GM18951 (cell line): ENCODE measurements at regions not wholly inside any gene's neighbourhood (a gene's known extent, or its start where the extent isn't known, plus 50 kb on each side); places are given as distances from the start of the nearest gene placed in this dataset.
"Not testable (repeated sequence)": the region's sequence is repeated elsewhere in the genome, so short reads cannot be mapped to it uniquely, and the experiment has no call there.

ENCODE experiments used
- POLR2A ChIP-seq: IDR thresholded peaks from 4 replicates; pipeline ENCODE4 v1.6.1; 2011; ENCODE audit warnings: mild to moderate bottlenecking; ENCODE audit not compliant: insufficient read length, insufficient read depth; ENCODE audit errors: extremely low read depth
- in situ Hi-C: fragments of 300-500 bp; cut with MboI; formaldehyde crosslinking; loops from one replicate; pipeline ENCODE4 v1.12.0; 2022; ENCODE audit warnings: low sequenced_read_pairs, mixed read lengths, inconsistent platforms; ENCODE audit not compliant: unreplicated experiment

DNA sequence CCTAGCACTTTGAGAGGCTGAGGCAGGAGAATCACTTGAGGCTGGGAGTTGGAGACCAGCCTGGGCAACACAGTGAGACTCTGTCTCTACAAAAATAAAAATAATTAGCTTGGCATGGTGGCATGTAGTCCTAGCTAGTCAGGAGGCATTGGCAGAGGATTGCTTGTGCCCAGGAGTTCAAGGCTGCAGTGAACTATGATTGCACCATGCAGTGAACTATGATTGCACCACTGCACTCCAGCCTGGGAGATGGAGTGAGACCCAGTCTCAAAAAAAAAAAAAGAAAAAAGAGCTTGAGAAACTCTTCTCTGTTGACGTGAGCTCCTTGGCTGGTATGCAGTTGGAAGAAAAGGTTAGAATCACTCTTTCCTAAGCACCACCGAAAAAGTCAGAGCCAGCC lies 125.1 kb upstream of the TNP1 start:
- no peak for TF ChIP-seq POLR2A
- in situ Hi-C loops: no loop called here

DNA sequence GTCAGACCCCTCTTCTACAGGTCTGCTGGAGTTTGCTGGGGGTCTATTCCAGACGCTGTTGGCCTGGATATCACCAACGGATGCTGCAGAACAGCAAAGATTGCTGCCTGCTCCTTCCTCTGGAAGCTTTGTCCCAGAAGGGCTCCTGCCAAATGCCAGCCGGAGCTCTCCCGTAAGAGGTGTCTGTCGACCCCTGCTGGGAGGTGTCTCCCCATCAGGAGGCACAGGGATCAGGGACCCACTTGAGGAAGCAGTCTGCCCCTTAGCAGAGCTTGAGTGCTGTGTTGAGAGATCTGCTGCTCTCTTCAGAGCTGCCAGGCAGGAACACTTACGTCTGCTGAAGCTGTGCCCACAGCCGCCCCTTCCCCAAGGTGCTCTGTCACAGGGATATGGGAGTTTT lies 122.1 kb upstream of the TNP1 start:
- in situ Hi-C loops: not testable (repeated sequence)

DNA sequence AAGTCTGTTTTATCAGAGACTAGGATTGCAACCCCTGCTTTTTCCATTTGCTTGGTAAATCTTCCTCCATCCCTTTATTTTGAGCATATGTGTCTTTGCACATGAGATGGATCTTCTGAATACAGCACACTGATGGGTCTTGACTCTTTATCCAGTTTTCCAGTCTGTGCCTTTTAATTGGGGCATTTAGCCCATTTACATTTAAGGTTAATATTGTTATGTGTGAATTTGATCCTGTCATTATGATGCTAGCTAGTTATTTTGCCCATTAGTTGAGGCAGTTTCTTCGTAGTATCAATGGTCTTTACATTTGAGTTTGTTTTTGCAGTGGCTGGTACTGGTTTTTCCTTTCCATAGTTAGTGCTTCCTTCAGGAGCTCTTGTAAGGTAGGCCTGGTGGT lies 120.6 kb upstream of the TNP1 start:
- in situ Hi-C loops: not testable (repeated sequence)

DNA sequence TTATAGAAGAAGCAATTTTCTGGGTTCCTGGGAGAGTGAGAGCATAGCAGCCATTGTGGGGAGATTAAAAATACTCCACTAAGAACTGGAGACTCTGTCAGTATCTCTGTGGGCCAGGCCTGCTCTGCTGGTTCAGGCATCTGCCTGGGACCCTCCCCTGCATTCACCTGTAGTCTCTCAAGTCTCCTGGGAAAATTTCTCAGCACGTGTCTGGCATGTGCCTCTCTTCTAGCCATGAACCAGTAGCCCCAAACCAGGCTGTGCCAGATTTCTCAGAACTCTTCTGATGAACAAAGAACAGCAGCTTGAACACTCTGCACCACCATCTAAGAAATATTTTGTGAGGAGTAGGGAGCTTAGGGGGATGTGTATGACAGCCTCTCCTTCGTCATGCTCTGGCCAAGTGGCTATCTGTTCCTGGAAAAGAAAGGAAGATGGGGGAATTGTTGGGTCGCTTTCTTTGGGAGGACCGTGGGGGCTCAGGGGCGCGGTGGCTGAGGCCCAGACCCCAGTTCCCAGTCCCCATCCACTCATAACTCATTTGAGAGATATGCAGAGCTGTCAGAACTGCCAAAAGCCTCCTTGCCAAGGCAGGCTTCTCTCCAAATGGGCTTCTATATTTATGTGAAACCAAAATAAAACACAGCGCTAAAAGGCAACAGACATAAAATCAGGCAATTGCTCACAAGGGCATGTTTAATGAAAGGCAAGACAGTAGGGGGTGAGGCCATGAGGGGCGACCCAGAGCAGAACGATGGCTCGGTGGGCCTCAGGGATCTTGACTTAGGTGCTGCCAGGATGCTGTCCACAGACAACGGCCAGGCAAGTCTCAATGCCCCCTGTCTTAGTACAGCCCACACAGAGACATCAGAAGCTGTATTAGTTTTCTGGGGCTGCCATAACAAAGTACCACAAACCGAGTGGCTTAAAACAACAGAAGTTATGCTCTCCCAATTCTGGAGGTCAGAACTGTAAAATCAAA lies 114.7 kb upstream of the TNP1 start:
- TF ChIP-seq POLR2A: no peak
- in situ Hi-C loops: no loop called here

DNA sequence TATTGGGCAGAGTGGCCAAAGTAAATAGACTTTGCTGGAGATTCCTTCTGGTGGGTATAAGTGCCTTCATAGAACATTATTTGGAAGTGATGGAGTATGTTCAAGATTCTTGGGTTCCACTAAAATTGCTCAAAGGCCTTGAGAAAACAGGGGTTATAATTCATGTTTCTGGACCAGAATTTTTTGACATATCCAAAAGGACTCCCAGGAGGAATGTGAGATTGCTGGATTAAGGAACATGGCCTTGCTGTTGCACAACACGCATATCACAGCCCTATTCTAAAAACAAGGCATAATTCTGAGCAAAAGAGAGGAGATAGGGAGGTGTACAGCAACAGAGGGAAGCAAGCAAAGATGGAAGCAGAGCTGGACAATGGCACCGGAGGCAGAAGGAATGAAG lies 111.7 kb upstream of the TNP1 start:
- in situ Hi-C loops: no loop called here
- no peak for TF ChIP-seq POLR2A

DNA sequence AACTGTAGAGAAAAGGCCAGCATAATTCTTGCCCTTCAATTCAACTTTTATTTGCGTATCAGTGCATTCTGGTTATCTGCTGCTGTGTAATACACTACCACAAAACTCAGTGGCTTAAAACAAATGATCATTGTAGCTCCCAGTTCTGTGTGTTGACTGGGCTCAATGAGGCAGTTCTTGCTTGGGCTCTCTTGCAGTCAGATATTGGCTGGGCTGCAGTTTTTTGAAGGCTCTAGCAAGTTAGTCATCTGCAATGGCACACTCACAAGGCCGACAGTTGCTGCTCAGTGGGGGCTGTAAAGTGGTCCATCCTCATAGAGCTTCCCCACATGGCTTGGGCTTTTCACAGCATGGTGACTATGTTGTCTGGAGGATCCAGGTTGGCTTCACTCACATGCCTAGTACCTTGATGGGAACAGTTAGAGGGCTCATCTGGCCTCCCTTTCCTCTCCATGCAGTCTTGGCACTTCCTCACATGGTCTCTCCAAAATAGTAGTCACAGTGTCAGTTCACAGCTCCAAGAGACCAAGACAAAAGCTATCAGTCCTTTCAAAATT lies 110.6 kb upstream of the TNP1 start:
- in situ Hi-C loops: no loop called here
- no peak for TF ChIP-seq POLR2A

DNA sequence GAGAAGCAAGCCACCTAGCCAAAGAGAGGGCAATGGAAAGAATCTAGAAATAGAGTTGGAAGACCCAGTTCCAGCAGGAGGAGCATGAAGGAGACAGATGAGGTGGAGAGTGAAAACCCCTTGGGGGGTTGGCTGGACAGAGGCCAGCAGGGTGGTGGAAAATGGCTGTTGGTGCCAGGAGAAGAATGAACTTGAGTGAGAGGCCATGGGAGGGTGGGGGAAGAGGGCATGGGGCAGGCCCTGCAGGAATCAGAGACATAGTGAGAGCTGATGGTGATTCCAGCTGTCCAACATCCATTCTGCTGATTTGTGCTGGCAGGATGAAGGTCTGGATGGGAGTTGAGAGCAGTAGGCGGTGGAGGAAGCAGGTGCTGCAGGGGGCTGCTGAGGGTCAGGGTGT lies 108.0 kb upstream of the TNP1 start:
- in situ Hi-C loops: no loop called here

DNA sequence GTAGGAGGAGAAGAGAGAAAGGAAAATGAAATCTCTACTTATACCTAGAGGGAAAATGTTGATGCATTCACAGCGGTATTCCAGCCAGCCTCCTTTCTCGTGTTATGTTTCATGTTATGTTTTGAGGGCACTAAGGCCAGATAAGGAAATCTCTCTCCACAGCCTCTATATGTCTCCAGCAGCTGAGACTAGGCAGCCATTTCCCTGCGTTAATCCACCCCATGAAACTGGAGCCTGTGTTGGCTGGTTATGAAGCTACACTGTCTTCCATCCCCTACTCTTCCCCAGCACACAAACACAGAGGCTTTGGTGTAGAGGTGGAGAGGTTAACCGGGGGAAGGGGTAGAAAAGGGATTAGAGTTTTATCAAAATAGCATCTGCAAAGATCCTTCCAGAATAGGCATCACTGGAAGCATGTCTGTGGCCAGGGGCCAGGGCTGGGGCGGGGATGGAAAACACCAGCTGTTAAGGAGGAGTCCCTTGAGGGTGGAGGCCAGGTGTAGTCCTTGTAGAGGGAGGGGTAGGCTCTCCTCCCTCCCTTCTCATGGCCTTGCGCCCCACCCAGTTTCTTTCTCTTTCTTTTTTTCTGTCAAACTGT lies 100.9 kb upstream of the TNP1 start:
- TF ChIP-seq POLR2A: no peak

More for the DNA sequence above, 108.0 kb upstream of the TNP1 start:
- no peak for TF ChIP-seq POLR2A

DNA sequence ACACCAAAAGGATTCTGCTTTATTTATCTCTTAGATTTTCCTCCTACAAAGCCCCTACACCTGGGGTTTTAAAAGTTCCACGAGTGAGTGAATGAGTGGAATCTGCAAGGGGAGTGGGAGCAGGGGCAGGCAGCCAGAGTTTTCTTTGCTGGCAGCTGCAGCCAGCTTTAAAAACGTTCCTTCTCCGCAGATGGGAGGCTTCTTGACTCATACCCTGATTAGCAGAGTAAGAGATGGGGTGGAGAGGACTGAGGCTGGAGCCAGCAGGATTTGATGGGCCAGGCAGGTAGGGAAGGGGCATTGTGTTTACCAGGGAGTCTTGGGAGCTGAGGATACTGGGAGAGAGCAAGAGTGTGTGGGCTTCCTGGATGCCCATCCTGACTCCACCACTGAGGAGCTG lies 99.6 kb upstream of the TNP1 start:
- no peak for TF ChIP-seq POLR2A
- in situ Hi-C loops: no loop called here

More for the DNA sequence above, 100.9 kb upstream of the TNP1 start:
- in situ Hi-C loops: no loop called here

DNA sequence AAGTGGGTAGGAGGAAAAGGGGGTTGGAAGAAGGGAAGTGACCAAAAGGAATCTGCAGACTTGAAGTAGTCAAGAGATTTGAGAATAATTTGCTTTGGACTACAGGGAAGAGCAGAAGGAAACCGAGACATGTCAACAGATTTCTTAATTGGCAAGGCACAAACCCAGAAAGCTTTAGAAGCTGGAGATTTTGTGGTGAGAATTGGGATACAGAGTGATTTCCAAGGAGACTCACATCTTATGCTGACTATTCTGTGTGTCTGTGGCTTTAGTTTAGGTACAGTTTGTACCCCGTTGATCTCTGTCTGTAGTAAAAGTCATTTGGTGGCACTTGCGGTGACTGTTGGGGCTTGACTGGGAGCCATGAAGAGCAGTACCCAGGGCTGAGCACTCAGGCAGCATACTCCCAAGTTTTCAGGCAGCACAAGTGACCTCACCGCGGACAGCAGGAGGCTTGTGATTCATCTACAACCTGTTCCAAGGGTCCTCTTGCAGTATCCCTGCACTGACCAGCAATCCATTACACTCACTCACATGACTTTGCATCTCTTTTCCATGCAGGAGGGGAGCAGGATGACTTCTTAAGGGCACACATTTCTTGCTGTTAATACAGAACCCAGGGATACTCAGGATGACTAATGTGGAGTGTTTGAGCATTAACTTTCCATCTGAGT lies 97.1 kb upstream of the TNP1 start:
- no peak for TF ChIP-seq POLR2A
- in situ Hi-C loops: no loop called here

DNA sequence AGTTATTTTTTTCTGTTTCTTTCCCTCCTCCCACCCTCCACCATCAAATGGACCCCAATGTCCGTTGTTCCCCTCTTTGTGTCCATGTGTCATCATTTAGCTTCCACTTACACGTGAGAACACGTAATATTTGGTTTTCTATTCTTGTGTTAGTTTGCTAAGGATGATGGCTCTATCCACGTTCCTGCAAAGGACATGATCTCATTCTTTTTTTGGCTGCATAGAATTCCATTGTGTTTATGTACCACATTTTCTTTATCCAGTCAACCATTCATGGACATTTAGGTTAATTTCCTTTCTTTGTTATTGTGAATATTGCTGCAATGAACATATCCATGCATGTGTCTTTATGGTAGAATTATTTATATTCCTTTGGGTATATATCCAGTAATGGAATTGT lies 91.3 kb upstream of the TNP1 start:
- TF ChIP-seq POLR2A: no peak
- in situ Hi-C loops: no loop called here

DNA sequence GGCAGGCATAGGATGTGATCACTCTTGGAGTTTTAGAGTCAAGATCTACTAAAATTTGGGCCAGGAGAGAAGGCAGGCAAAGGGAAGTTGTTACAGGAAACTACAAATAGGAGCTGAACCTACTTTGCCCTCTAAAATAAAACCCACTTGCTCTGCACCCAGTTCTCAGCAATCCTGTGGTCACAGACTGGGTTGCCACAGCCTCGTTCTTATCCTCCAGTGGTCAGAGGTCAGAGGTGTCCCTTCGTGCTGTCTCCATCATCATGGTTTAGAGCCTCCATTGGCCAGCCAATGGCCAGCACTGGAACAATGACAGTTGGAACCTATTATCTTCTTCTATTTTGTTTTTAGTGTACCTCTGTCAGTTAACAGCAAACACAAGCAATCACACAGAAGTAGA lies 90.7 kb upstream of the TNP1 start:
- in situ Hi-C loops: no loop called here
- TF ChIP-seq POLR2A: no peak

DNA sequence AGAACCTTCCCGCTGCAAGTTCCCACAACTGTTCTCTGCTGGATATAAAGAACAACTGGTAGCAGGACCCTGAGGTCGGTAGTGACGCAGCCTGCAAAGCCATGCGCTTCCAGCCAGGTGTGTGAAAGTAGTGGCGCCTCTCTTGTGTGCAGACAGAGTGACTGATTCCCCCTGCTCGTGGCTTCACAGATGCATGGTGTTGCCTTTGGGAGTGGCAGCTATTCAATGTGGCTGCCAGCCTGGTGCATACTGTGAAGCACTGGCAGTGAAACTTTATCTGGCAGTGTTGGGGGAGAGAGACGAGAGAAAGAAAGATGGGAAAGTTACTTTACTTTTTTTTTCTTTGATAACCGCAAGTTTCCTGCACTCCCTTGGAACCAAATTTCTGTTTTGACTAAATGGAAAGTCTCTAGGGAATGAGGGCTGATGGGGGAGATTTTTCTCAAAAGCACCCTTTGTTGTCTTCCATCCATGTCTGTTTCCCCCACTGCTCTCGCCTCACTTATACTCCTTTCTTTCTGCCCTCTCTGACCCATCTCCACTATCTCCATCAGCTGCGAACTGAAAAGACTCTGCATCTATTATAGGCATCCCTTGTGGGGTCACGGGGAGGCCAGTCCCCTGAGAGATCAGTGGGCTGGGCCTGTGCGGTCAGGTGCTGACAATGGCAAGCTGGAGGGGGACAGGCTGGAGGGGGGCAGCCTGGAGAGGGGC lies 90.0 kb upstream of the TNP1 start:
- in situ Hi-C loops: no loop called here
- TF ChIP-seq POLR2A: no peak

DNA sequence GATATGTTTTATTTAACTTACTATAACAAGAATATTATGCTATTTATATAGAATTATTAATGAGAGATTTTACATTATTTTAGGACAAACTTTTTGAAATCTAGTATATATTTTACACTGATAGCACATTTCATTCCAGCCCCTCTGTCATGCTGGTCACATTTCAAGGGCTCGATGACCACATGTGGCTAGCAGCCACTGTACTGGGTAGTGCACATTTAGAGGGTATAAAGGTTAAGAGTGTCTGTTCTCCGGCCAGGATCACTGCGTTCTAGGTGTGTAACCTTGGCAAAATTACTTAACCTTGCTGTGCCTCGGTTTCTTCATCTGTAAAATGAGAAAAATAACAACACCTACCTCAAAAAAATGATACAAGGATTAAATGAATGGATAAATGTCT lies 87.2 kb upstream of the TNP1 start:
- no peak for TF ChIP-seq POLR2A
- in situ Hi-C loops: no loop called here
